B cell (primary cell): ENCODE measurements at regions not wholly inside any gene's neighbourhood (a gene's known extent, or its start where the extent isn't known, plus 50 kb on each side); places are given as distances from the start of the nearest gene placed in this dataset.

Experiments
- ATAC-seq: fragments of 200-7000 bp; cut with Tn5 transposase; one replicate; pipeline ENCODE4 v1.10.0; 2021; ENCODE audit warnings: low read depth, mild to moderate bottlenecking, moderate number of reproducible peaks, moderate library complexity
- CTCF ChIA-PET: fragments of 350-600 bp; sonication (Branson Sonifier 250); formaldehyde crosslinking; loops from one replicate; lab custom pipeline; 2021; ENCODE audit warnings: antibody characterized with exemption, inconsistent platforms; lab: Charles Lee
- POLR2A ChIA-PET: fragments of 350-600 bp; sonication (Branson Sonifier 250); formaldehyde crosslinking; loops from one replicate; lab custom pipeline; 2021; ENCODE audit warnings: antibody characterized with exemption; lab: Charles Lee
- DNase-seq: peaks from one replicate; pipeline ENCODE4 v3.0.0; 2013
- H2AFZ ChIP-seq: 2 replicates; pipeline ENCODE4 v1.6.1; 2012; ENCODE audit warnings: mild to moderate bottlenecking, low read depth, low read length; ENCODE audit not compliant: insufficient read depth, poor library complexity, severe bottlenecking
- H3K27ac ChIP-seq, 2 donors: 1 replicate in 1 of 2; 2 replicates in 1 of 2; pipeline ENCODE4 v1.5.1; 2012 to 2013; ENCODE audit warnings: low read length in 2 of 2, mild to moderate bottlenecking in 2 of 2, moderate library complexity in 1 of 2
- H3K27me3 ChIP-seq, 4 experiments: fragments of 200-600 bp in 1 of 4; sonication (generic) in 1 of 4; replicated peaks in 1 of 4; 1 replicate in 2 of 4; 2 replicates in 2 of 4; pipeline versions ENCODE4 v1.6.1 to v1.7.0; 2013 to 2016; ENCODE audit warnings: low read length in 3 of 4, mild to moderate bottlenecking in 2 of 4, mixed read lengths in 1 of 4, moderate library complexity in 1 of 4; ENCODE audit not compliant: insufficient read depth in 4 of 4, control insufficient read depth in 3 of 4; ENCODE audit errors: control extremely low read depth in 1 of 4
- H3K36me3 ChIP-seq, 2 experiments: replicated peaks in 1 of 2; 1 replicate in 1 of 2; 2 replicates in 1 of 2; pipeline versions ENCODE4 v1.6.1 to v1.7.1; 2013; ENCODE audit warnings: low read length in 1 of 2; ENCODE audit not compliant: insufficient read depth in 2 of 2, control insufficient read depth in 1 of 2; ENCODE audit errors: control extremely low read depth in 1 of 2, extremely low read depth in 1 of 2
- H3K4me1 ChIP-seq, 2 donors: fragments of 200-600 bp in 1 of 2; sonication (generic) in 1 of 2; 1 replicate in 1 of 2; 2 replicates in 1 of 2; pipeline versions ENCODE4 v1.5.1 to v1.6.1; 2013 to 2017; ENCODE audit warnings: low read length in 2 of 2; ENCODE audit not compliant: control insufficient read depth in 2 of 2, insufficient read depth in 2 of 2
- H3K4me2 ChIP-seq: replicated peaks from 2 replicates; pipeline ENCODE3; 2012; ENCODE audit warnings: mild to moderate bottlenecking, low read depth, low read length; ENCODE audit not compliant: poor library complexity, severe bottlenecking
- H3K4me3 ChIP-seq, 5 experiments: fragments of 200-600 bp in 1 of 5; sonication (generic) in 1 of 5; 1 replicate in 3 of 5; 2 replicates in 2 of 5; pipeline versions ENCODE4 v1.5.1 to v1.7.0; 2011 to 2016; ENCODE audit warnings: low read length in 4 of 5, mild to moderate bottlenecking in 4 of 5, low read depth in 2 of 5, control low read depth in 1 of 5, moderate library complexity in 1 of 5; ENCODE audit not compliant: insufficient read depth in 1 of 5; ENCODE audit errors: control extremely low read depth in 1 of 5, extremely low read depth in 1 of 5
- H3K79me2 ChIP-seq: fragments of 200-600 bp; sonication (generic); one replicate; pipeline ENCODE4 v1.6.0; 2016; ENCODE audit warnings: low read length; ENCODE audit not compliant: control insufficient read depth, insufficient read depth
- H3K9ac ChIP-seq: fragments of 200-600 bp; sonication (generic); 2 replicates; pipeline ENCODE4 v1.6.1; 2017; ENCODE audit warnings: mild to moderate bottlenecking, low read length, moderate library complexity
- H3K9me3 ChIP-seq, 3 donors: one replicate each; pipeline versions ENCODE4 v1.6.1 to v1.7.1; 2013; ENCODE audit warnings: low read length in 2 of 3; ENCODE audit not compliant: control insufficient read depth in 2 of 3, insufficient read depth in 1 of 3; ENCODE audit errors: control extremely low read depth in 1 of 3
- H4K20me1 ChIP-seq: 2 replicates; pipeline ENCODE4 v1.6.0; 2012; ENCODE audit warnings: mild to moderate bottlenecking, low read length; ENCODE audit not compliant: insufficient read depth, control insufficient read depth, poor library complexity, severe bottlenecking
- H3K27ac Mint-ChIP-seq: one replicate; pipeline ENCODE4 v1.8.0; 2021; ENCODE audit warnings: mixed read lengths
- H3K27me3 Mint-ChIP-seq: one replicate; pipeline ENCODE4 v1.8.0; 2021; ENCODE audit warnings: mixed read lengths
- H3K4me1 Mint-ChIP-seq: one replicate; pipeline ENCODE4 v1.8.0; 2021; ENCODE audit warnings: mixed read lengths
- H3K4me3 Mint-ChIP-seq: one replicate; pipeline ENCODE4 v1.8.0; 2021; ENCODE audit warnings: mixed read lengths
- H3K9me3 Mint-ChIP-seq: one replicate; pipeline ENCODE4 v1.8.0; 2022; ENCODE audit warnings: mixed read lengths; ENCODE audit not compliant: insufficient read depth
- CTCF ChIP-seq: fragments of 200-600 bp; IDR thresholded peaks from one replicate; pipeline ENCODE4 v1.8.0; 2022; ENCODE audit warnings: antibody characterized with exemption, mild to moderate bottlenecking
- EZH2 ChIP-seq: IDR thresholded peaks from 2 replicates; pipeline ENCODE4 v1.6.1; 2012; ENCODE audit warnings: borderline replicate concordance, low read depth, mild to moderate bottlenecking, moderate library complexity, low read length; ENCODE audit not compliant: insufficient read depth, poor library complexity, severe bottlenecking
- WGBS: methylation state at CpG from one replicate; pipeline ENCODE4 v1.1.5; 2013; ENCODE audit warnings: missing lambda C conversion rate; ENCODE audit not compliant: insufficient coverage; 5-methylcytosine and 5-hydroxymethylcytosine counted together
- intact Hi-C: fragments of 100-400 bp; cut with micrococcal nuclease; formaldehyde crosslinking; loops from one replicate; pipeline ENCODE4 v1.10.0; 2022

GRCh38 chr12:46082490-46083200, 92.3 kb upstream of the SCAF11 start:
- DNase-seq (no peak), ATAC-seq (no peak)
- H3K4me1 Mint-ChIP-seq, result no peaks in the 10 kb centered on the region
- peaks cover 3% of the 10 kb centered on the region for H3K27me3 Mint-ChIP-seq
- intact Hi-C loops, result no loop called here
- Histone ChIP-seq H3K4me2 (no peak overlapping the region), H2AFZ (no peak overlapping the region), H3K27me3 (no peaks in the 10 kb centered on the region), H3K4me3 (no peak overlapping the region), H3K9ac (no peak overlapping the region), H3K9me3 (peaks cover 0 to 21% (median 16%) of the 10 kb centered on the region in 3 donors), H3K4me1 (no peaks in the 10 kb centered on the region), H3K27ac (no peak overlapping the region), H3K79me2 (no peaks in the 10 kb centered on the region), H4K20me1 (no peaks in the 10 kb centered on the region), H3K36me3 (no peaks in the 10 kb centered on the region)
- peaks cover 2% of the 10 kb centered on the region for H3K9me3 Mint-ChIP-seq
- H3K27ac Mint-ChIP-seq, result no peak overlapping the region
- TF ChIP-seq CTCF (no peak), EZH2 (no peak)
- POLR2A ChIA-PET, result no interaction called here
- 100% methylated on average over 1 of the region's 1 CpG for WGBS
- CTCF ChIA-PET, result interaction anchor here (1.2 kb wide), 1 partner anchor 12 kb away, joined by 6 read pairs; no protein-coding TSS in a partner anchor
- no peak overlapping the region for H3K4me3 Mint-ChIP-seq

- Histone ChIP-seq H3K4me2 (no peak overlapping the region), H3K36me3 (no peaks in the 10 kb centered on the region), H2AFZ (no peak overlapping the region), H3K27me3 (no peaks in the 10 kb centered on the region), H3K79me2 (no peaks in the 10 kb centered on the region), H3K27ac (no peak overlapping the region), H3K9ac (no peak overlapping the region), H3K4me1 (peaks cover 3 to 7% of the 10 kb centered on the region in 2 donors), H3K9me3 (peaks cover 0 to 11% (median 8%) of the 10 kb centered on the region in 3 donors), H3K4me3 (no peak overlapping the region), H4K20me1 (no peaks in the 10 kb centered on the region)
- TF ChIP-seq EZH2 (no peak), CTCF (no peak)
- 94% methylated on average over 2 of the region's 4 CpGs for WGBS
- Mint-ChIP-seq H3K4me1 (peaks cover 6% of the 10 kb centered on the region), H3K27ac (no peak overlapping the region), H3K4me3 (no peak overlapping the region), H3K27me3 (no peaks in the 10 kb centered on the region), H3K9me3 (no peaks in the 10 kb centered on the region)
- ChIA-PET CTCF (interaction anchor here (0.8 to 5.5 kb wide), 14 partner anchors 9 to 948 kb away, joined by 3 to 46 read pairs (median 4); no protein-coding TSS in a partner anchor), POLR2A (no interaction called here)
- no peak for ATAC-seq
- no peak for DNase-seq
- intact Hi-C loops, result loop anchor here (2.0 to 5.0 kb wide), 2 partner anchors 83 to 859 kb away; partner anchors contain the start of gene SCAF11
These were observed 82.9 kb upstream of the SCAF11 start for GRCh38 chr12:46073321-46073720.
